Activated CD8-positive, alpha-beta T cell treated with anti-CD3 and anti-CD28 coated beads for 36 hours (primary cell): ENCODE measurements at regions not wholly inside any gene's neighbourhood (a gene's known extent, or its start where the extent isn't known, plus 50 kb on each side); places are given as distances from the start of the nearest gene placed in this dataset.

Source experiments
- ATAC-seq: fragments of 200-7000 bp; cut with Tn5 transposase; one replicate; pipeline ENCODE4 v1.10.0; 2021; ENCODE audit warnings: mild to moderate bottlenecking, moderate library complexity
- CTCF ChIA-PET: fragments of 350-600 bp; sonication (Branson Sonifier 250); formaldehyde crosslinking; loops from one replicate; lab custom pipeline; 2021; ENCODE audit warnings: antibody characterized with exemption; lab: Charles Lee
- POLR2A ChIA-PET: fragments of 350-600 bp; sonication (Branson Sonifier 250); formaldehyde crosslinking; loops from one replicate; lab custom pipeline; 2021; ENCODE audit warnings: antibody characterized with exemption; lab: Charles Lee
- DNase-seq: peaks from one replicate; pipeline ENCODE4 v3.0.0-alpha.2; 2020
- H3K27ac Mint-ChIP-seq: one replicate; pipeline ENCODE4 v1.8.0; 2021; ENCODE audit warnings: mild to moderate bottlenecking, mixed read lengths
- H3K27me3 Mint-ChIP-seq: one replicate; pipeline ENCODE4 v1.8.0; 2021; ENCODE audit warnings: mixed read lengths
- H3K36me3 Mint-ChIP-seq: one replicate; pipeline ENCODE4 v1.8.0; 2021; ENCODE audit warnings: low read depth, mixed read lengths
- H3K4me1 Mint-ChIP-seq: one replicate; pipeline ENCODE4 v1.8.0; 2021; ENCODE audit warnings: low read depth, mixed read lengths
- H3K4me3 Mint-ChIP-seq: one replicate; pipeline ENCODE4 v1.8.0; 2021; ENCODE audit warnings: mild to moderate bottlenecking, moderate library complexity, mixed read lengths
- H3K9me3 Mint-ChIP-seq: one replicate; pipeline ENCODE4 v1.8.0; 2021; ENCODE audit warnings: mixed read lengths
- CTCF ChIP-seq: fragments of 200-600 bp; IDR thresholded peaks from one replicate; pipeline ENCODE4 v1.8.0; 2022; ENCODE audit warnings: antibody characterized with exemption, mild to moderate bottlenecking
- intact Hi-C: fragments of 100-400 bp; cut with micrococcal nuclease; formaldehyde crosslinking; loops from one replicate; pipeline ENCODE4 v1.10.0; 2022

DNA sequence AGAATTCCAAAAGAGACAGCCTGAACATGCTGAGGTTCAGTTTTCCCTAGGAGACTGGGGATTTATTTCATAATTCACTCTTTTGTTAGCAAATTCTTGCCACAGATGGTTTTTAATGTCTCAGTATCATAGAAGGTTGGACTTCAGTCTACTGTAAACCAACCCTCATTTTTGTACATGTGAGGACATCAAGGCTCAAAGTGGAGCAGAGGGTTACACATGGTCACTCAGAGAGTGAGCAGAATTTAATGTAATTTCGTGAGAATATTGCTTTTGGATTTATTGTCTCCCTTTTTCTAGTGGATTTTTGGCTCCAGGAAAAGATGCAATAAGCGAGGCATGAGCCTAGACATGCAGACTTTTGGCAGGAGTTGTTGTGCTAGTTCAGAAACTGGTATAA is 210.8 kb upstream of the JUN start:
- Mint-ChIP-seq H3K27me3 (no peaks in the 10 kb centered on the region), H3K4me1 (peaks cover 6% of the 10 kb centered on the region), H3K27ac (no peak overlapping the region), H3K36me3 (no peaks in the 10 kb centered on the region), H3K9me3 (no peaks in the 10 kb centered on the region), H3K4me3 (no peak overlapping the region)
- no peak for TF ChIP-seq CTCF
- intact Hi-C loops: no loop called here
- ATAC-seq (no peak), DNase-seq (no peak)
- CTCF ChIA-PET: no interaction called here
- POLR2A ChIA-PET: no interaction called here

DNA sequence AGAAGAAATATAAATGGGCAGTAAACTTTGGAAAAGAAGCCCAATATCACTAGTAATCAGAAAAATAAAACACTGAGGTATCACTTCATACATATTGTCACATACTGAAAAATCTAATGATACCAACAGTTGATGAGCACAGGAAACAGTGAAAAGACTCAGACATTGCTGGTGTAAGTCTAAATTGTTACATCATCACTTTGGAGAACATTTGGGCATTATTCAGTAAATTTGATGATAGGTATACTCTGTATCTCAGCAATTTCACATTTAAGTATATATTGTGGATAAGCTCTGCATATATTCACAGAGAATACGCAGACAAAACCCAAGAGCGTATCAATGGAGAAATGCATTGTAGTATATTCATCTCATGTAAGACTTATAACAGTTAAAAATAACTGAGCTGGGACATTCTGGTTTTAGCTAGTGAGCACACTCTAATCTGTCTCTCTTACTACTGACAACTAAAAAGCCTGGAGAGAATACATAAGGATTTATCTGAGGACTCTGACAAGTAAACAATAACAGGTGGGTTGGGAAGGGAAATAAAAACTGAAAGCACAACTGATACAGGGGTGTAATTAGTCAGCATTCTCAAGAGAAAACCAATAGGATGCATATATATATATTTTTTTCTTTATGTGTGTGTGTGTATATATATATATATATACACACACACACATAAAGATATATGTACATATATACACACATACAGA is 212.7 kb upstream of the JUN start:
- ChIA-PET POLR2A (no interaction called here), CTCF (interaction anchor here (1.1 to 1.3 kb wide), 2 partner anchors 10 to 54 kb away, joined by 3 read pairs; no protein-coding TSS in a partner anchor)
- H3K36me3 Mint-ChIP-seq: no peaks in the 10 kb centered on the region
- no peak overlapping the region for H3K27ac Mint-ChIP-seq
- no peaks in the 10 kb centered on the region for H3K27me3 Mint-ChIP-seq
- intact Hi-C loops: no loop called here
- DNase-seq (no peak), ATAC-seq (no peak)
- H3K4me3 Mint-ChIP-seq: no peak overlapping the region
- no peak for TF ChIP-seq CTCF
- H3K4me1 Mint-ChIP-seq: peaks cover 6% of the 10 kb centered on the region
- H3K9me3 Mint-ChIP-seq: no peaks in the 10 kb centered on the region

DNA sequence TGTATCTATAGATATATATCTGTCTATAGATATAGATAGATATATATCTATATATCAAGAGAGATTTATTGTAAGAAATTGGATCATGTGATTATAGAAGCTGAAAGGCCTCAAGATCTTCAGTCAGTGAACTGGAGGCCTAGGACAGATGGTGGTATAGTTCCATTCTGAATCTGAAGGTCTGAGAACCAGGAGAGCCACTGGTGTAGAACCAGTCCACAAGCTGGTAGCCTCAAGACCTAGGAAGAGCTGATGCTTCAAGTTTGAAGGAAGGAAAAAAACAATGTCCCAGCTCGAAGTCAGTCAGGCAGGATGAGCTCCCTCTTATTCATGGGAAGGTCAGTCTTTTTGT is 213.2 kb upstream of the JUN start:
- TF ChIP-seq CTCF: no peak
- DNase-seq: no peak
- peaks cover 6% of the 10 kb centered on the region for H3K4me1 Mint-ChIP-seq
- H3K9me3 Mint-ChIP-seq: no peaks in the 10 kb centered on the region
- ATAC-seq: no peak
- ChIA-PET CTCF (interaction anchor here (1.1 kb wide), 1 partner anchor 55 kb away, joined by 3 read pairs; no protein-coding TSS in a partner anchor), POLR2A (no interaction called here)
- intact Hi-C loops: no loop called here
- H3K4me3 Mint-ChIP-seq: no peak overlapping the region
- H3K27ac Mint-ChIP-seq: no peak overlapping the region
- H3K27me3 Mint-ChIP-seq: no peaks in the 10 kb centered on the region
- H3K36me3 Mint-ChIP-seq: no peaks in the 10 kb centered on the region

DNA sequence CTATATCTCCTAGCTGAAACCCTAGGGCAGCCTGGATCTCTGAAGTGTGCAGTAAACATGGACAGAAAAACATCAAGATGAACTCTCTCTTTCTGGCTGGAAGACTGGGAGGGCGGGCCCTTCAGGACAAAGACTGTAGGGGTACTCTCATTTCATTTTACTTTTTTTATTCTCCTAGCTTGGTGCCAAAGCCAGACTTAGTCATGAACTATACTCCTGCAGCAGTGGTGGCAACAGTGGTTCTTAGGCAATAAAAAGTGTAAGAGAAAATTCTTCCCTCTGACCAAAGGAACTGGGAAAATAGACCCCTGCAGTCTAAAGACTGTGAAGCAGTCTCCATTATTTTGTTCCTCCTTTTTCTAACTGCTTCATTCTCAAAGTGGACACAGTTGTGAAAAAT is 213.8 kb upstream of the JUN start:
- POLR2A ChIA-PET: no interaction called here
- no peak for ATAC-seq
- Mint-ChIP-seq H3K36me3 (no peaks in the 10 kb centered on the region), H3K27me3 (no peaks in the 10 kb centered on the region), H3K4me1 (peaks cover 6% of the 10 kb centered on the region), H3K9me3 (no peaks in the 10 kb centered on the region), H3K4me3 (no peak overlapping the region), H3K27ac (no peak overlapping the region)
- intact Hi-C loops: no loop called here
- TF ChIP-seq CTCF: no peak
- DNase-seq: no peak
- CTCF ChIA-PET: interaction anchor here (1.1 kb wide), 1 partner anchor 55 kb away, joined by 3 read pairs; no protein-coding TSS in a partner anchor

- ChIA-PET CTCF (interaction anchor here (1.5 kb wide), 2 partner anchors 9 to 16 kb away, joined by 3 to 4 read pairs; no protein-coding TSS in a partner anchor), POLR2A (interaction anchor here (0.6 kb wide), 1 partner anchor 11 kb away, joined by 3 read pairs; no protein-coding TSS in a partner anchor)
- H3K4me1 Mint-ChIP-seq: peaks cover 10% of the 10 kb centered on the region
- no peak for ATAC-seq
- H3K36me3 Mint-ChIP-seq: no peaks in the 10 kb centered on the region
- no peak for TF ChIP-seq CTCF
- H3K4me3 Mint-ChIP-seq: no peak overlapping the region
- H3K27me3 Mint-ChIP-seq: no peaks in the 10 kb centered on the region
- H3K9me3 Mint-ChIP-seq: no peaks in the 10 kb centered on the region
- intact Hi-C loops: no loop called here
- DNase-seq: no peak
- no peak overlapping the region for H3K27ac Mint-ChIP-seq
Measured at GRCh38 chr1:58999676-59000075, 215.8 kb upstream of the JUN start.
